Caco-2 (cell line): ENCODE measurements at regions not wholly inside any gene's neighbourhood (a gene's known extent, or its start where the extent isn't known, plus 50 kb on each side); places are given as distances from the start of the nearest gene placed in this dataset.

Experiments
- BruUV-seq: library from RNA; stranded (reverse); fragments of 400-500 nt; replicated peaks from 2 replicates; lab custom pipeline; 2021; lab: Mats Ljungman, UMichigan
- CTCF ChIA-PET: fragments of 300-600 bp; sonication (Branson Sonifier 250); formaldehyde crosslinking; loops from one replicate; lab custom pipeline; 2022; ENCODE audit warnings: antibody characterized with exemption; lab: Charles Lee
- POLR2A ChIA-PET: fragments of 300-600 bp; sonication (Branson Sonifier 250); formaldehyde crosslinking; loops from one replicate; lab custom pipeline; 2022; ENCODE audit warnings: antibody characterized with exemption; lab: Charles Lee
- DNase-seq, 2 experiments: peaks; one replicate each; pipeline versions ENCODE4 v3.0.0 to v3.0.0-alpha.2; 2020 to 2022
- H3K27me3 ChIP-seq: replicated peaks from 2 replicates; pipeline ENCODE4 v1.6.0; 2011; ENCODE audit warnings: low read length; ENCODE audit not compliant: control insufficient read depth, insufficient read depth
- H3K36me3 ChIP-seq: 2 replicates; pipeline ENCODE4 v1.5.1; 2011; ENCODE audit warnings: low read length; ENCODE audit not compliant: control insufficient read depth, insufficient read depth
- H3K4me1 ChIP-seq: fragments of 250-450 bp; sonication (Bioruptor Pico); 2 replicates; pipeline ENCODE4 v1.5.1; 2020; ENCODE audit warnings: mild to moderate bottlenecking
- H3K4me3 ChIP-seq: 2 replicates; pipeline ENCODE4 v1.5.1; 2011; ENCODE audit warnings: low read depth, mild to moderate bottlenecking, control low read depth, low read length
- H3K9me3 ChIP-seq: fragments of 250-450 bp; sonication (Bioruptor Pico); 2 replicates; pipeline ENCODE4 v1.5.1; 2020; ENCODE audit warnings: mild to moderate bottlenecking, moderate library complexity
- H3K27ac Mint-ChIP-seq: one replicate; pipeline ENCODE4 v1.8.0; 2022; ENCODE audit warnings: mixed read lengths; ENCODE audit not compliant: unreplicated experiment
- H3K27me3 Mint-ChIP-seq: one replicate; pipeline ENCODE4 v1.8.0; 2022; ENCODE audit warnings: mixed read lengths; ENCODE audit not compliant: insufficient read depth, unreplicated experiment
- H3K36me3 Mint-ChIP-seq: one replicate; pipeline ENCODE4 v1.8.0; 2022; ENCODE audit warnings: mild to moderate bottlenecking, mixed read lengths; ENCODE audit not compliant: insufficient read depth, unreplicated experiment
- H3K4me1 Mint-ChIP-seq: one replicate; pipeline ENCODE4 v1.8.0; 2022; ENCODE audit warnings: low read depth, mixed read lengths; ENCODE audit not compliant: unreplicated experiment
- H3K4me3 Mint-ChIP-seq: one replicate; pipeline ENCODE4 v1.8.0; 2022; ENCODE audit warnings: mild to moderate bottlenecking, moderate library complexity, mixed read lengths; ENCODE audit not compliant: unreplicated experiment
- H3K9me3 Mint-ChIP-seq: one replicate; pipeline ENCODE4 v1.8.0; 2022; ENCODE audit warnings: mixed read lengths; ENCODE audit not compliant: unreplicated experiment
- intact Hi-C: fragments of 100-400 bp; cut with micrococcal nuclease; formaldehyde crosslinking; loops from one replicate; pipeline ENCODE4 v1.10.0; 2022; ENCODE audit not compliant: unreplicated experiment
- TF ChIP-seq, protein P1 (sequence below), 2 experiments: fragments of 200-600 bp in 1 of 2; IDR thresholded peaks; 1 replicate in 1 of 2; 2 replicates in 1 of 2; pipeline versions ENCODE4 v1.5.1 to v1.8.0; 2011 to 2022; ENCODE audit warnings: antibody characterized with exemption in 1 of 2, control low read depth in 1 of 2, inconsistent platforms in 1 of 2, low read depth in 1 of 2, low read length in 1 of 2, mild to moderate bottlenecking in 1 of 2, moderate library complexity in 1 of 2; ENCODE audit not compliant: insufficient read depth in 1 of 2, severe bottlenecking in 1 of 2, unreplicated experiment in 1 of 2

GRCh38 chr5:77852514-77853352 is 76.6 kb upstream of the TBCA start:
- no peaks in the 10 kb centered on the region for H3K27me3 ChIP-seq
- H3K4me1 ChIP-seq, result no peaks in the 10 kb centered on the region
- no peaks in the 10 kb centered on the region for H3K36me3 ChIP-seq
- no peaks in the 10 kb centered on the region for H3K9me3 ChIP-seq
- intact Hi-C loops, result no loop called here
- Mint-ChIP-seq H3K36me3 (no peaks in the 10 kb centered on the region), H3K4me3 (no peak overlapping the region), H3K27me3 (no peaks in the 10 kb centered on the region), H3K4me1 (no peaks in the 10 kb centered on the region), H3K27ac (no peak overlapping the region), H3K9me3 (no peaks in the 10 kb centered on the region)
- ChIA-PET POLR2A (no interaction called here), CTCF (no interaction called here)
- H3K4me3 ChIP-seq, result no peak overlapping the region
- TF ChIP-seq, protein P1, sequence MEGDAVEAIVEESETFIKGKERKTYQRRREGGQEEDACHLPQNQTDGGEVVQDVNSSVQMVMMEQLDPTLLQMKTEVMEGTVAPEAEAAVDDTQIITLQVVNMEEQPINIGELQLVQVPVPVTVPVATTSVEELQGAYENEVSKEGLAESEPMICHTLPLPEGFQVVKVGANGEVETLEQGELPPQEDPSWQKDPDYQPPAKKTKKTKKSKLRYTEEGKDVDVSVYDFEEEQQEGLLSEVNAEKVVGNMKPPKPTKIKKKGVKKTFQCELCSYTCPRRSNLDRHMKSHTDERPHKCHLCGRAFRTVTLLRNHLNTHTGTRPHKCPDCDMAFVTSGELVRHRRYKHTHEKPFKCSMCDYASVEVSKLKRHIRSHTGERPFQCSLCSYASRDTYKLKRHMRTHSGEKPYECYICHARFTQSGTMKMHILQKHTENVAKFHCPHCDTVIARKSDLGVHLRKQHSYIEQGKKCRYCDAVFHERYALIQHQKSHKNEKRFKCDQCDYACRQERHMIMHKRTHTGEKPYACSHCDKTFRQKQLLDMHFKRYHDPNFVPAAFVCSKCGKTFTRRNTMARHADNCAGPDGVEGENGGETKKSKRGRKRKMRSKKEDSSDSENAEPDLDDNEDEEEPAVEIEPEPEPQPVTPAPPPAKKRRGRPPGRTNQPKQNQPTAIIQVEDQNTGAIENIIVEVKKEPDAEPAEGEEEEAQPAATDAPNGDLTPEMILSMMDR (IDR thresholded peaks at IDR 0.05; ENCODE audit: insufficient read depth in 1 of 2, low read depth in 1 of 2, low read length in 1 of 2, severe bottlenecking in 1 of 2, unreplicated experiment in 1 of 2), result no peak
- no peak for DNase-seq
- no TSS peak for BruUV-seq

DNA sequence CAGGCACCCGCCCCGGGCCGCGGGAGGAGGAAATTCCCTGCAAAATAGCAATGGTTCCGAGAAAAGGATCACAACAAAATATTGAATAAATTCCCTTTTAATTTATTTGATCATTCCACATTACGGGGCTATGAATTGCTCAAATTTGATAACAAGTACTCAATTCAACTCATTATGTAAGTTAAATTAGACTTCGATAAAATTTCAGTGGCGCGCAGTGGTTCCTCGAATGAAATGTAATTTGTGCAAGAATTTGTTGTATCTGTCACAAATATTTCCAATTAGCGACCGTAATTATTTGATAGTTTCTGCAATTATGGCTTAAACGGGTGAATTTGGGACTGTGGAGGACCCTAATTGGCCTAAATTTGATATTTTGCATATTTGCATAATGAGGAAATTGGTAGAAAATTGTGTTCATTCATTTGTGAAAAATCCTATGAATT is 76.0 kb upstream of the TBCA start:
- Mint-ChIP-seq H3K4me3 (no peak overlapping the region), H3K27ac (no peak overlapping the region), H3K36me3 (no peaks in the 10 kb centered on the region), H3K9me3 (no peaks in the 10 kb centered on the region), H3K4me1 (no peaks in the 10 kb centered on the region), H3K27me3 (no peaks in the 10 kb centered on the region)
- intact Hi-C loops, result no loop called here
- DNase-seq, result no peak
- POLR2A ChIA-PET, result no interaction called here
- Histone ChIP-seq H3K9me3 (no peaks in the 10 kb centered on the region), H3K36me3 (no peaks in the 10 kb centered on the region), H3K4me1 (no peaks in the 10 kb centered on the region), H3K4me3 (no peak overlapping the region), H3K27me3 (no peaks in the 10 kb centered on the region)
- TF ChIP-seq, protein P1 (IDR thresholded peaks at IDR 0.05; ENCODE audit: insufficient read depth in 1 of 2, low read depth in 1 of 2, low read length in 1 of 2, severe bottlenecking in 1 of 2, unreplicated experiment in 1 of 2), result no peak
- BruUV-seq, result no TSS peak
- CTCF ChIA-PET, result no interaction called here

- H3K4me3 ChIP-seq, result no peak overlapping the region
- DNase-seq, result no peak
- no peaks in the 10 kb centered on the region for H3K36me3 ChIP-seq
- no TSS peak for BruUV-seq
- H3K27me3 Mint-ChIP-seq, result no peaks in the 10 kb centered on the region
- TF ChIP-seq, protein P1 (IDR thresholded peaks at IDR 0.05; ENCODE audit: insufficient read depth in 1 of 2, low read depth in 1 of 2, low read length in 1 of 2, severe bottlenecking in 1 of 2, unreplicated experiment in 1 of 2), result no peak
- POLR2A ChIA-PET, result no interaction called here
- no peaks in the 10 kb centered on the region for H3K27me3 ChIP-seq
- no peaks in the 10 kb centered on the region for H3K36me3 Mint-ChIP-seq
- H3K4me1 ChIP-seq, result no peaks in the 10 kb centered on the region
- intact Hi-C loops, result no loop called here
- CTCF ChIA-PET, result no interaction called here
- no peak overlapping the region for H3K4me3 Mint-ChIP-seq
- no peak overlapping the region for H3K27ac Mint-ChIP-seq
- H3K9me3 ChIP-seq, result no peaks in the 10 kb centered on the region
- H3K9me3 Mint-ChIP-seq, result no peaks in the 10 kb centered on the region
- H3K4me1 Mint-ChIP-seq, result no peaks in the 10 kb centered on the region
Measured at GRCh38 chr5:77851176-77852067, 75.3 kb upstream of the TBCA start.
